SK-N-SH (cell line): ENCODE measurements at regions not wholly inside any gene's neighbourhood (a gene's known extent, or its start where the extent isn't known, plus 50 kb on each side); places are given as distances from the start of the nearest gene placed in this dataset.
A peak's percentile ranks its signal among the peaks of the same experiment; 100 is the strongest.

Experiments used
- CTCF ChIA-PET: fragments of 300-600, 350-600 bp; formaldehyde crosslinking; extraction: SDS; loops from one replicate; lab custom pipeline; 2021; lab: Yijun Ruan, JAX
- POLR2A ChIA-PET: fragments of 350-600 bp; sonication (Branson Sonifier 250); formaldehyde crosslinking; extraction: SDS; loops from one replicate; lab custom pipeline; 2020; ENCODE audit warnings: antibody characterized with exemption, inconsistent platforms; lab: Yijun Ruan, JAX
- DNase-seq: peaks from one replicate; pipeline ENCODE4 v3.0.0; 2012
- H2AFZ ChIP-seq: fragments of 200-600 bp; sonication (generic); 2 replicates; pipeline ENCODE4 v1.8.1; 2016; ENCODE audit warnings: antibody characterized with exemption, mild to moderate bottlenecking, low read depth
- H3F3A ChIP-seq: fragments of 200-600 bp; sonication (generic); replicated peaks from 2 replicates; pipeline ENCODE3; 2016; ENCODE audit warnings: antibody characterized with exemption, mild to moderate bottlenecking; ENCODE audit not compliant: insufficient read depth
- H3K27ac ChIP-seq, 2 experiments: fragments of 200-500 bp in 1 of 2; fragments of 200-600 bp in 1 of 2; sonication (Bioruptor generic) in 1 of 2; sonication (generic), shearing (Covaris generic) in 1 of 2; 2 replicates each; pipeline versions ENCODE4 v1.5.1 to v1.6.1; 2014 to 2016; ENCODE audit warnings: low read depth in 2 of 2, inconsistent platforms in 1 of 2, low read length in 1 of 2, mild to moderate bottlenecking in 1 of 2, mixed read lengths in 1 of 2
- H3K27me3 ChIP-seq: fragments of 200-600 bp; sonication (generic), shearing (Covaris generic); 2 replicates; pipeline ENCODE4 v1.6.1; 2016; ENCODE audit warnings: mixed run types; ENCODE audit not compliant: insufficient read depth
- H3K36me3 ChIP-seq, 2 experiments: fragments of 200-500 bp in 1 of 2; fragments of 200-600 bp in 1 of 2; sonication (Bioruptor generic) in 1 of 2; sonication (generic) in 1 of 2; replicated peaks in 1 of 2; 2 replicates each; pipeline versions ENCODE3 to v1.5.1; 2014 to 2016; ENCODE audit warnings: low read length in 1 of 2, mild to moderate bottlenecking in 1 of 2; ENCODE audit not compliant: insufficient read depth in 2 of 2, control insufficient read depth in 1 of 2
- H3K4me1 ChIP-seq, 2 experiments: fragments of 200-500 bp in 1 of 2; fragments of 200-600 bp in 1 of 2; sonication (Bioruptor generic) in 1 of 2; sonication (generic), shearing (Covaris generic) in 1 of 2; 2 replicates each; pipeline versions ENCODE4 v1.5.1 to v1.6.1; 2014 to 2016; ENCODE audit warnings: low read depth in 1 of 2, low read length in 1 of 2, mixed run types in 1 of 2; ENCODE audit not compliant: insufficient read depth in 2 of 2, control insufficient read depth in 1 of 2
- H3K4me2 ChIP-seq: fragments of 200-600 bp; sonication (generic), shearing (Covaris generic); 2 replicates; pipeline ENCODE4 v1.6.1; 2017; ENCODE audit warnings: mixed run types
- H3K4me3 ChIP-seq, 2 experiments: fragments of 200-500 bp in 1 of 2; fragments of 200-600 bp in 1 of 2; sonication (Bioruptor generic) in 1 of 2; sonication (generic), shearing (Covaris generic) in 1 of 2; 2 replicates each; pipeline versions ENCODE4 v1.5.1 to v1.8.1; 2014 to 2016; ENCODE audit warnings: low read depth in 2 of 2, inconsistent platforms in 1 of 2, low read length in 1 of 2, mild to moderate bottlenecking in 1 of 2, mixed read lengths in 1 of 2, moderate library complexity in 1 of 2
- H3K79me2 ChIP-seq: fragments of 200-600 bp; sonication (generic); 2 replicates; pipeline ENCODE4 v1.8.1; 2017; ENCODE audit warnings: mild to moderate bottlenecking; ENCODE audit not compliant: insufficient read depth
- H3K9ac ChIP-seq: fragments of 200-600 bp; sonication (generic); 2 replicates; pipeline ENCODE4 v1.6.1; 2017; ENCODE audit warnings: mixed run types
- H3K9me2 ChIP-seq: fragments of 200-600 bp; sonication (generic); 2 replicates; pipeline ENCODE4 v1.6.1; 2017; ENCODE audit warnings: mixed run types
- H3K9me3 ChIP-seq: fragments of 200-600 bp; sonication (generic); 2 replicates; pipeline ENCODE4 v1.6.1; 2017; ENCODE audit warnings: mixed run types, mild to moderate bottlenecking, moderate library complexity
- H4K20me1 ChIP-seq: fragments of 200-600 bp; sonication (generic); 2 replicates; pipeline ENCODE4 v1.6.1; 2017; ENCODE audit warnings: mild to moderate bottlenecking, mixed run types; ENCODE audit not compliant: insufficient read depth
- CHD2 ChIP-seq: fragments of 150-350 bp; IDR thresholded peaks from 2 replicates; pipeline ENCODE4 v1.6.1; 2018; ENCODE audit warnings: low read length; ENCODE audit not compliant: partially characterized antibody
- CTCF ChIP-seq: fragments of 200-600 bp; sonication (generic); IDR thresholded peaks from 2 replicates; pipeline ENCODE4 v1.6.1; 2017; ENCODE audit warnings: antibody characterized with exemption, mild to moderate bottlenecking, moderate library complexity
- ELF1 ChIP-seq: IDR thresholded peaks from 2 replicates; pipeline ENCODE4 v1.4.0; 2012
- EP300 ChIP-seq, 2 experiments: IDR thresholded peaks; 2 replicates each; pipeline versions ENCODE4 v1.4.0 to v1.6.1; 2012; ENCODE audit warnings: borderline replicate concordance in 1 of 2, low read depth in 1 of 2, low read length in 1 of 2
- EZH2phosphoT487 ChIP-seq: fragments of 200-600 bp; sonication (generic); IDR thresholded peaks from 2 replicates; pipeline ENCODE4 v1.6.1; 2017; ENCODE audit warnings: low read depth, mixed run types, mild to moderate bottlenecking, antibody characterized with exemption, moderate library complexity, borderline replicate concordance
- FOXM1 ChIP-seq: IDR thresholded peaks from 2 replicates; pipeline ENCODE4 v1.4.0; 2012; ENCODE audit warnings: low read depth, mild to moderate bottlenecking
- IRF3 ChIP-seq: fragments of 150-350 bp; IDR thresholded peaks from 2 replicates; pipeline ENCODE4 v1.6.1; 2016; ENCODE audit warnings: mild to moderate bottlenecking, low read depth, low read length
- JUND ChIP-seq: IDR thresholded peaks from 2 replicates; pipeline ENCODE4 v1.4.0; 2012
- MAX ChIP-seq: IDR thresholded peaks from 2 replicates; pipeline ENCODE4 v1.4.0; 2012; ENCODE audit warnings: low read depth
- NFIC ChIP-seq: IDR thresholded peaks from 2 replicates; pipeline ENCODE4 v1.4.0; 2012; ENCODE audit warnings: borderline replicate concordance
- PBX3 ChIP-seq: IDR thresholded peaks from 2 replicates; pipeline ENCODE4; 2012
- POLR2AphosphoS5 ChIP-seq: IDR thresholded peaks from 2 replicates; pipeline ENCODE4 v1.6.1; 2012; ENCODE audit warnings: low read depth, low read length
- RFX5 ChIP-seq: IDR thresholded peaks from 2 replicates; pipeline ENCODE4 v1.6.1; 2012; ENCODE audit warnings: mild to moderate bottlenecking, improper control_type of control experiment, low read length
- RXRA ChIP-seq: IDR thresholded peaks from 2 replicates; pipeline ENCODE4 v1.4.0; 2012; ENCODE audit warnings: low read depth, mild to moderate bottlenecking, borderline replicate concordance
- SMC3 ChIP-seq: IDR thresholded peaks from 2 replicates; pipeline ENCODE4 v1.6.1; 2012; ENCODE audit warnings: low read depth, low read length, improper control_type of control experiment
- TEAD4 ChIP-seq: IDR thresholded peaks from 2 replicates; pipeline ENCODE4 v1.4.0; 2012; ENCODE audit warnings: mild to moderate bottlenecking, borderline replicate concordance; ENCODE audit not compliant: insufficient read depth
- USF2 ChIP-seq: fragments of 150-350 bp; IDR thresholded peaks from 2 replicates; pipeline ENCODE4 v1.6.1; 2017; ENCODE audit warnings: antibody characterized with exemption, low read length, low read depth, borderline replicate concordance
- YY1 ChIP-seq: IDR thresholded peaks from 2 replicates; pipeline ENCODE4 v1.4.0; 2012; ENCODE audit warnings: low read depth, mild to moderate bottlenecking
- ZBTB33 ChIP-seq: IDR thresholded peaks from 2 replicates; pipeline ENCODE4 v1.4.0; 2012; ENCODE audit warnings: low read depth, borderline replicate concordance
- WGBS: methylation state at CpG from one replicate; pipeline ENCODE4 v1.1.6; 2017; ENCODE audit warnings: low lambda C conversion rate; 5-methylcytosine and 5-hydroxymethylcytosine counted together

GRCh38 chr16:65494080-65494479 lies 372.2 kb upstream of the CDH11 start:
- H2AFZ ChIP-seq = no peak overlapping the region
- H3K27ac ChIP-seq = no peak overlapping the region
- DNase-seq = no peak
- no peaks in the 10 kb centered on the region for H3K27me3 ChIP-seq
- peaks cover 0 to 8% of the 10 kb centered on the region in 2 experiments; a peak in 1 of 4 replicates for H3K4me1 ChIP-seq
- no peak overlapping the region for H3K4me3 ChIP-seq
- H4K20me1 ChIP-seq = no peaks in the 10 kb centered on the region
- 73% methylated on average over 1 of the region's 1 CpG for WGBS
- CTCF ChIA-PET = no interaction called here
- no peaks in the 10 kb centered on the region for H3K9me2 ChIP-seq
- H3K36me3 ChIP-seq = no peaks in the 10 kb centered on the region
- POLR2A ChIA-PET = no interaction called here
- H3K79me2 ChIP-seq = no peaks in the 10 kb centered on the region
- TF ChIP-seq MAX (no peak), CHD2 (no peak), JUND (no peak), EZH2phosphoT487 (no peak), SMC3 (no peak), FOXM1 (no peak), POLR2AphosphoS5 (no peak), RXRA (no peak), CTCF (no peak), IRF3 (no peak), EP300 (IDR thresholded peaks at IDR 0.05; ENCODE audit: borderline replicate concordance in 1 of 2, low read depth in 1 of 2, low read length in 1 of 2) (no peak), YY1 (no peak), ZBTB33 (no peak)
- H3F3A ChIP-seq = no peaks in the 10 kb centered on the region
- no peak overlapping the region for H3K9ac ChIP-seq
- H3K9me3 ChIP-seq = no peaks in the 10 kb centered on the region
- H3K4me2 ChIP-seq = no peak overlapping the region

- no peaks in the 10 kb centered on the region for H3K79me2 ChIP-seq
- H3K9ac ChIP-seq = no peak overlapping the region
- H3K4me2 ChIP-seq = no peak overlapping the region
- peak overlapping the region in 1 of 2 experiments; percentile 23; a peak in 1 of 4 replicates for H3K27ac ChIP-seq
- 72% methylated on average over 4 of the region's 4 CpGs for WGBS
- ChIA-PET CTCF (no interaction called here), POLR2A (no interaction called here)
- no peak overlapping the region for H3K4me3 ChIP-seq
- H4K20me1 ChIP-seq = no peaks in the 10 kb centered on the region
- H3K36me3 ChIP-seq = no peaks in the 10 kb centered on the region
- no peaks in the 10 kb centered on the region for H3K9me3 ChIP-seq
- H3K9me2 ChIP-seq = no peaks in the 10 kb centered on the region
- peaks cover 0 to 8% of the 10 kb centered on the region in 2 experiments; a peak in 1 of 4 replicates for H3K4me1 ChIP-seq
- H2AFZ ChIP-seq = no peak overlapping the region
- no peaks in the 10 kb centered on the region for H3K27me3 ChIP-seq
- no peaks in the 10 kb centered on the region for H3F3A ChIP-seq
- DNase-seq = no peak
- TF ChIP-seq PBX3 = no peak
- no peak for TF ChIP-seq USF2
- no peak for TF ChIP-seq NFIC
- no peak for TF ChIP-seq RFX5
- TF ChIP-seq YY1 = no peak
- TF ChIP-seq TEAD4 = no peak
- TF ChIP-seq CTCF = no peak
- no peak for TF ChIP-seq CHD2
- TF ChIP-seq ELF1 = no peak
Measured at GRCh38 chr16:65490286-65490685, 368.4 kb upstream of the CDH11 start.
